CD14-positive monocyte (primary cell): ENCODE measurements at regions not wholly inside any gene's neighbourhood (a gene's known extent, or its start where the extent isn't known, plus 50 kb on each side); places are given as distances from the start of the nearest gene placed in this dataset.

Source experiments
- DNase-seq, 3 donors: peaks; one replicate each; pipeline ENCODE4 v3.0.0-alpha.2; 2011 to 2022
- H2AFZ ChIP-seq: 2 replicates; pipeline ENCODE4 v1.6.0; 2012; ENCODE audit warnings: mild to moderate bottlenecking, low read depth, low read length, inconsistent platforms; ENCODE audit not compliant: insufficient read depth, poor library complexity, severe bottlenecking
- H3K27ac ChIP-seq, 2 donors: 1 replicate in 1 of 2; 2 replicates in 1 of 2; pipeline ENCODE4 v1.5.1; 2012 to 2013; ENCODE audit warnings: low read length in 2 of 2, control low read depth in 1 of 2, inconsistent platforms in 1 of 2, low read depth in 1 of 2, mild to moderate bottlenecking in 1 of 2
- H3K27me3 ChIP-seq, 2 donors: one replicate each; pipeline versions ENCODE4 v1.6.0 to v1.6.1; 2011 to 2013; ENCODE audit warnings: low read length in 2 of 2; ENCODE audit not compliant: control insufficient read depth in 2 of 2, insufficient read depth in 2 of 2
- H3K36me3 ChIP-seq, 2 donors: replicated peaks in 1 of 2; 1 replicate in 1 of 2; 2 replicates in 1 of 2; pipeline versions ENCODE4 v1.5.1 to v1.6.1; 2012 to 2013; ENCODE audit warnings: low read length in 2 of 2, control low read depth in 1 of 2, inconsistent platforms in 1 of 2, mild to moderate bottlenecking in 1 of 2; ENCODE audit not compliant: insufficient read depth in 2 of 2, control insufficient read depth in 1 of 2
- H3K4me1 ChIP-seq, 2 donors: 1 replicate in 1 of 2; 2 replicates in 1 of 2; pipeline versions ENCODE4 v1.5.1 to v1.6.1; 2012 to 2013; ENCODE audit warnings: low read length in 2 of 2, control low read depth in 1 of 2, inconsistent platforms in 1 of 2, mild to moderate bottlenecking in 1 of 2, moderate library complexity in 1 of 2; ENCODE audit not compliant: insufficient read depth in 2 of 2, control insufficient read depth in 1 of 2
- H3K4me2 ChIP-seq: replicated peaks from 2 replicates; pipeline ENCODE3; 2012; ENCODE audit warnings: low read length, moderate library complexity, mild to moderate bottlenecking; ENCODE audit not compliant: poor library complexity, severe bottlenecking; ENCODE audit errors: extremely low read depth
- H3K4me3 ChIP-seq, 3 experiments: fragments of 200-600 bp in 1 of 3; sonication (generic) in 1 of 3; replicated peaks in 1 of 3; 1 replicate in 2 of 3; 2 replicates in 1 of 3; pipeline ENCODE4 v1.5.1; 2011 to 2013; ENCODE audit warnings: low read length in 3 of 3, mild to moderate bottlenecking in 3 of 3, control low read depth in 2 of 3, low read depth in 2 of 3, inconsistent platforms in 1 of 3, moderate library complexity in 1 of 3
- H3K79me2 ChIP-seq: 2 replicates; pipeline ENCODE4 v1.6.0; 2012; ENCODE audit warnings: mild to moderate bottlenecking, control low read depth, inconsistent platforms, low read length, moderate library complexity; ENCODE audit not compliant: insufficient read depth
- H3K9ac ChIP-seq: 2 replicates; pipeline ENCODE4 v1.6.0; 2017; ENCODE audit warnings: low read length, mild to moderate bottlenecking; ENCODE audit not compliant: insufficient read depth, poor library complexity, severe bottlenecking
- H3K9me3 ChIP-seq, 2 donors: replicated peaks in 1 of 2; 1 replicate in 1 of 2; 2 replicates in 1 of 2; pipeline versions ENCODE4 v1.5.1 to v1.6.1; 2012 to 2013; ENCODE audit warnings: low read length in 2 of 2, control low read depth in 1 of 2; ENCODE audit not compliant: control insufficient read depth in 1 of 2, insufficient read depth in 1 of 2
- H4K20me1 ChIP-seq: 2 replicates; pipeline ENCODE4 v1.6.0; 2012; ENCODE audit warnings: mild to moderate bottlenecking, low read length, control low read depth, moderate library complexity; ENCODE audit not compliant: insufficient read depth
- H3K27ac Mint-ChIP-seq, 7 donors: one replicate each; pipeline ENCODE4 v1.8.0; 2020; ENCODE audit warnings: mild to moderate bottlenecking in 7 of 7, mixed read lengths in 7 of 7, moderate library complexity in 6 of 7, inconsistent platforms in 2 of 7
- H3K27me3 Mint-ChIP-seq, 3 donors: one replicate each; pipeline ENCODE4 v1.8.0; 2021 to 2022; ENCODE audit warnings: low read depth in 3 of 3, mild to moderate bottlenecking in 3 of 3, mixed read lengths in 3 of 3, moderate library complexity in 3 of 3, inconsistent platforms in 1 of 3
- H3K36me3 Mint-ChIP-seq, 2 donors: one replicate each; pipeline ENCODE4 v1.8.0; 2020; ENCODE audit warnings: mixed read lengths in 2 of 2, inconsistent platforms in 1 of 2, mild to moderate bottlenecking in 1 of 2
- H3K4me1 Mint-ChIP-seq: one replicate; pipeline ENCODE4 v1.8.0; 2020; ENCODE audit warnings: mild to moderate bottlenecking, mixed read lengths
- H3K4me3 Mint-ChIP-seq, 2 donors: one replicate each; pipeline ENCODE4 v1.8.0; 2020; ENCODE audit warnings: mild to moderate bottlenecking in 2 of 2, mixed read lengths in 2 of 2, moderate library complexity in 1 of 2
- H3K9me3 Mint-ChIP-seq, 7 donors: one replicate each; pipeline ENCODE4 v1.8.0; 2020 to 2022; ENCODE audit warnings: mixed read lengths in 7 of 7, mild to moderate bottlenecking in 6 of 7, moderate library complexity in 6 of 7, inconsistent platforms in 2 of 7
- WGBS: methylation state at CpG from one replicate; pipeline ENCODE4 v1.1.5; 2013; ENCODE audit warnings: missing lambda C conversion rate; ENCODE audit not compliant: insufficient coverage; 5-methylcytosine and 5-hydroxymethylcytosine counted together
- intact Hi-C, 2 donors: fragments of 100-400 bp; cut with micrococcal nuclease; formaldehyde crosslinking; loops; one replicate each; pipeline versions ENCODE4 v1.15.0 to v1.15.1; 2023
- TF ChIP-seq, protein P1 (sequence below): fragments of 200-600 bp; IDR thresholded peaks from one replicate; pipeline ENCODE4 v1.8.0; 2022; ENCODE audit warnings: antibody characterized with exemption, mild to moderate bottlenecking

DNA sequence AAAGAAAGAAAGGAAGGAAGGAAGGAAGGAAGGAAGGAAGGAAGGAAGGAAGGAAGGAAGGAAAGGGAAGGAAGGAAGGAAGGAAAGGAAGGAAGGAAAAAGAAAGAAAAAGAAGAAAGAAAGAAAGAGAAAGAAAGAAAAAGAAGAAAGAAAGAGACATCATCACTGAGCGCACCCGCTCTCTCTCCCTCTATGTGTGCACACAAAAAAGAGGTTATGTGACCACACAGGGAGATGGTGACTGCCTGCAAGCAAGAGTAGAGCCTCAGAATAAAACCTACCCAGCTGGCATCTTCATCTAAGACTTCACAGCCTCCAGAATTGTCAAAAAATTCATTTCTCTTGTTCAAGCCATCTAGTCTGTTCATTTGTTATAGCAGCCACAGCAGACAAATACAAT is 1307.4 kb upstream of the ACVR2A start:
- Histone ChIP-seq H3K27me3 (no peaks in the 10 kb centered on the region), H3K4me1 (no peaks in the 10 kb centered on the region), H3K4me3 (no peak overlapping the region), H2AFZ (no peak overlapping the region), H3K4me2 (no peak overlapping the region), H4K20me1 (no peaks in the 10 kb centered on the region), H3K79me2 (no peaks in the 10 kb centered on the region), H3K27ac (no peak overlapping the region), H3K9ac (no peak overlapping the region), H3K36me3 (no peaks in the 10 kb centered on the region), H3K9me3 (no peaks in the 10 kb centered on the region)
- no CpG with 5 or more reads among the region's 2 CpGs for WGBS
- Mint-ChIP-seq H3K9me3 (peaks cover 4 to 17% (median 8%) of the 10 kb centered on the region in 7 donors), H3K27ac (no peak overlapping the region), H3K27me3 (no peaks in the 10 kb centered on the region), H3K36me3 (no peaks in the 10 kb centered on the region), H3K4me1 (no peaks in the 10 kb centered on the region), H3K4me3 (no peak overlapping the region)
- TF ChIP-seq, protein P1, sequence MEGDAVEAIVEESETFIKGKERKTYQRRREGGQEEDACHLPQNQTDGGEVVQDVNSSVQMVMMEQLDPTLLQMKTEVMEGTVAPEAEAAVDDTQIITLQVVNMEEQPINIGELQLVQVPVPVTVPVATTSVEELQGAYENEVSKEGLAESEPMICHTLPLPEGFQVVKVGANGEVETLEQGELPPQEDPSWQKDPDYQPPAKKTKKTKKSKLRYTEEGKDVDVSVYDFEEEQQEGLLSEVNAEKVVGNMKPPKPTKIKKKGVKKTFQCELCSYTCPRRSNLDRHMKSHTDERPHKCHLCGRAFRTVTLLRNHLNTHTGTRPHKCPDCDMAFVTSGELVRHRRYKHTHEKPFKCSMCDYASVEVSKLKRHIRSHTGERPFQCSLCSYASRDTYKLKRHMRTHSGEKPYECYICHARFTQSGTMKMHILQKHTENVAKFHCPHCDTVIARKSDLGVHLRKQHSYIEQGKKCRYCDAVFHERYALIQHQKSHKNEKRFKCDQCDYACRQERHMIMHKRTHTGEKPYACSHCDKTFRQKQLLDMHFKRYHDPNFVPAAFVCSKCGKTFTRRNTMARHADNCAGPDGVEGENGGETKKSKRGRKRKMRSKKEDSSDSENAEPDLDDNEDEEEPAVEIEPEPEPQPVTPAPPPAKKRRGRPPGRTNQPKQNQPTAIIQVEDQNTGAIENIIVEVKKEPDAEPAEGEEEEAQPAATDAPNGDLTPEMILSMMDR, result no peak
- DNase-seq, result no peak
- intact Hi-C loops, result no loop called here

DNA sequence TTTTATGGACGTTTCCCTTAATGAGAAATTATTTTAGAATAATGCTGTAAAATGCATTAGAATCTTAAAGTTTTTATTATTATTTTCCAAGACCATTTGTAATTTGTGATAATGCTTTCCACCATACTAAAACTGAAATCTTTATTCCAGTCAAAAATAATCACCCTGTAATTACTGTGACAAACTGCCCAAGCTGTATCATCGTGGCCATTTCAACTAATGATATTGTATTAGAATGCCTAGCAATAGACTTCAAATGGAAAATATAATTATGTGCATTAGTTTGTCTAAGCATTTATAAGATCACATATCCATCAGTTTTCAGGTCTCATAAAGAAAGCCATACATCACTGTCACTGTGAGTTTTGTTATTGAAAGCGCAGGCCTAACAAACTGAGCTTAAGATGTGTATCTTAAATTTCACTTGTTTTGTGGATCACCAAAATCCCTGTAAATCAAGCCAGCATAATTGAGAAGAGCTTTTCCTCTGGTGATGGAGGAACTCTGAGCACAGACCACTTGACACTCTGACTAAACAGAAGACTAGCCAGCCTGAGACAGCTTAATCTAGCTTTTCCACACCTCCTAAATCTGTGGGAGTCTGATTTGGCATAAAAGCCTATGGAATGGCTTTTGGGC is 1312.2 kb upstream of the ACVR2A start:
- no peak overlapping the region for H3K4me3 Mint-ChIP-seq
- Histone ChIP-seq H3K9ac (no peak overlapping the region), H3K4me2 (no peak overlapping the region), H2AFZ (no peak overlapping the region), H3K9me3 (no peaks in the 10 kb centered on the region), H3K79me2 (no peaks in the 10 kb centered on the region), H4K20me1 (no peaks in the 10 kb centered on the region), H3K27ac (no peak overlapping the region), H3K27me3 (no peaks in the 10 kb centered on the region), H3K36me3 (no peaks in the 10 kb centered on the region), H3K4me3 (no peak overlapping the region), H3K4me1 (no peaks in the 10 kb centered on the region)
- H3K36me3 Mint-ChIP-seq, result no peaks in the 10 kb centered on the region
- no peaks in the 10 kb centered on the region for H3K27me3 Mint-ChIP-seq
- WGBS, result no CpG with 5 or more reads among the region's 3 CpGs
- H3K4me1 Mint-ChIP-seq, result no peaks in the 10 kb centered on the region
- intact Hi-C loops, result no loop called here
- TF ChIP-seq, protein P1, result no peak
- H3K9me3 Mint-ChIP-seq, result peaks cover 0 to 16% (median 4%) of the 10 kb centered on the region in 7 donors
- no peak for DNase-seq
- no peak overlapping the region for H3K27ac Mint-ChIP-seq
